Sigmoid colon (tissue), 6 donors: ENCODE measurements at regions not wholly inside any gene's neighbourhood (a gene's known extent, or its start where the extent isn't known, plus 50 kb on each side); places are given as distances from the start of the nearest gene placed in this dataset.

Experiments
- DNase-seq: peaks from one replicate; pipeline ENCODE4 v3.0.0-alpha.2; 2019
- H3K27ac ChIP-seq, 4 donors: fragments of 200-600 bp; sonication (generic); one replicate each; pipeline ENCODE4 v1.5.1; 2016 to 2019; ENCODE audit warnings: mild to moderate bottlenecking in 1 of 4
- H3K27me3 ChIP-seq, 3 donors: fragments of 200-600 bp; sonication (generic); one replicate each; pipeline ENCODE4 v1.5.1; 2019; ENCODE audit warnings: mild to moderate bottlenecking in 1 of 3
- H3K36me3 ChIP-seq, 4 donors: fragments of 200-600 bp; sonication (generic); one replicate each; pipeline ENCODE4 v1.5.1; 2016 to 2019
- H3K4me1 ChIP-seq, 4 donors: fragments of 200-600 bp; sonication (generic); one replicate each; pipeline ENCODE4 v1.5.1; 2017 to 2019
- H3K4me3 ChIP-seq, 4 donors: fragments of 200-600 bp; sonication (generic); one replicate each; pipeline ENCODE4 v1.5.1; 2017 to 2019; ENCODE audit warnings: mild to moderate bottlenecking in 2 of 4, moderate library complexity in 1 of 4
- H3K9me3 ChIP-seq, 4 donors: fragments of 200-600 bp in 3 of 4; sonication (generic) in 3 of 4; one replicate each; pipeline versions ENCODE4 v1.5.1 to v1.6.1; 2013 to 2019
- EP300 ChIP-seq, 4 donors: sonication (generic); formaldehyde crosslinking; IDR thresholded peaks; one replicate each; pipeline ENCODE4 v1.6.1; 2017; ENCODE audit warnings: antibody characterized with exemption in 4 of 4
- POLR2A ChIP-seq, 2 donors: fragments of 450-650 bp; IDR thresholded peaks; one replicate each; pipeline ENCODE4 v1.6.1; 2016; ENCODE audit warnings: antibody characterized with exemption in 2 of 2, mild to moderate bottlenecking in 2 of 2, moderate library complexity in 2 of 2
- POLR2AphosphoS5 ChIP-seq, 4 donors: sonication (generic); formaldehyde crosslinking; IDR thresholded peaks; one replicate each; pipeline ENCODE4 v1.6.1; 2017; ENCODE audit warnings: antibody characterized with exemption in 4 of 4
- WGBS, 2 donors: extraction: QIAGEN DNeasy Blood & Tissue Kit; methylation state at CpG; one replicate each; pipeline ENCODE4 v1.1.7; 2013; 5-methylcytosine and 5-hydroxymethylcytosine counted together
- intact Hi-C: fragments of 100-400 bp; cut with DNase I; formaldehyde crosslinking; loops from one replicate; pipeline ENCODE4 v1.15.1; 2023
- TF ChIP-seq, protein P1 (sequence below), 4 experiments: fragments of 450-650 bp in 3 of 4; fragments of 200-600 bp in 1 of 4; IDR thresholded peaks; one replicate each; pipeline ENCODE4 v1.5.1; 2016 to 2019; ENCODE audit warnings: antibody characterized with exemption in 4 of 4, mild to moderate bottlenecking in 3 of 4, moderate library complexity in 2 of 4
- donor health status: healthy with polysubstance abuse.
- donor health status: healthy.

DNA sequence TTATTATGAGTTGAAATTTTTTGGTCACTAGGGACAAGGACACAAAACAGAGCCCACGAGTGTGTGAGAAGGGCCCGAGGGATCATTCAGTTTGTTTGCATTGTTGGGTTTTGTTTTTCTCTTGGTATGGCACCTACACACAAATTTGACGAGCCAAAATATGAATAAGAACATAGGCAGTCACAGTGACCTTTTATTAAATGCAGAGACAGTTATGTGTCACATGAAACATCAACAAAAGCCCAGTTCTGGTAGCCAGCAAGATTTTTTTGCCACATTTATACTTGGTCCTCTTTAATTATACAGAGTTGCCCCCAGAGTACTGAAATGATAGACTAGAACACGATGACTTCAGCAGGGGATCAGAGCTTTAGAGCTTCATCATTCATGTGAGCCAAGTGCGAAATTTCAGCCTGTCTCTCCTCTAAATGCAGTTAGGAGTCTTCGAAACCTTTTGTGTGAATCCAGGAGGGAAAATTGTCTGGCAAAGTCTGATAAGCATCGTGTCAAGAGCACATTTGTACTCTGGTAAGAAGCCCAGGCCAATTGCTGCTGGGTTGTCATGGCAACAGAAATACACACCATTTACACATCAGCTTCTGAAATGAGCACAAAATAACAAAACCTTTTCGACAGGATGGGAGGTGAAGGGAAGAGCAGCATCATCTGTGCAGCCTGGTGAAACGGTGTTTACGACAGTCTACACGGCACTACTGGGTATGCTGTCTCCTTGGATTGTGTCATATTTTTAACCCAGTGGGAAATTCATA, 79.2 kb upstream of the RIPOR2 start:
- H3K27ac ChIP-seq = peak overlapping the region; percentile 41 to 64 (median 57)

DNA sequence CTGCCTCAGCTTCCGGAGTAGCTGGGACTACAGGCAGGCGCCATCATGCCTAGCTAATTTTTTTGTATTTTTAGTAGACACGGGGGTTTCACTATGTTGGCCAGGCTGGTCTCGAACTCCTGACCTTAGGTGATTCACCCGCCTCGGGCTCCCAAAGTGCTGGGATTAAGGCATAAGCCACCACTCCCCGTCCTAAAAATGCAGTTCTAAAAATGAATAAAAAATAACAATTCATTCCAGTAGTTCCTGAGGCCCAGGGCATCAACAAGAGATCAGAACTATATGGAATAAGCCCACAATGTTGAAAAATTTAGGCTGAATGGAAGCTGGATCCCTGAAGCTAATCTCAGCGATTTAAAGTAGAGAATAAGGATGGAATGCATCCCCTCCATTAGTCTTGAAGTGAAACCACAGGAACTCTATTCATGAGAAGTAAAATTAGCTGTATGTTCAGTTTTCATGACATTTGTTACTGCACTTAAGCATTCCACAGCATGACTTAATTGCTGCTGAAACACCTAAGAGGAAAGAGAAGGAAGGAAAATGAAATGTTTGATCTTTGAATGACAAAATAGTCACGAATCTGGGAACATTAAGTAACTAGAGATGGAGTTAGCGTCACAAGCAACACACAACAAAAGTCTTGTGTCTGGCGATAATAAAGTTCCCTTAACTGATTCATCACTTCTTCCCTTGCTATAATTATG, 80.4 kb upstream of the RIPOR2 start:
- no peaks in the 10 kb centered on the region for H3K9me3 ChIP-seq
- H3K27me3 ChIP-seq = no peaks in the 10 kb centered on the region
- WGBS, 2 donors = 82 to 84% methylated on average over 11 of the region's 11 CpGs
- no peak overlapping the region for H3K4me3 ChIP-seq
- no peak for DNase-seq
- intact Hi-C loops = no loop called here
- no peaks in the 10 kb centered on the region for H3K36me3 ChIP-seq
- no peak for TF ChIP-seq POLR2AphosphoS5 (IDR thresholded peaks at IDR 0.05)
- no peak for TF ChIP-seq EP300 (IDR thresholded peaks at IDR 0.05)
- no peak for TF ChIP-seq POLR2A (IDR thresholded peaks at IDR 0.05)
- peaks cover 0 to 24% (median 17%) of the 10 kb centered on the region in 4 donors for H3K4me1 ChIP-seq
- H3K27ac ChIP-seq = peak overlapping the region in 1 of 4 donors; percentile 15

More for the DNA sequence above, 79.2 kb upstream of the RIPOR2 start:
- TF ChIP-seq, protein P1, sequence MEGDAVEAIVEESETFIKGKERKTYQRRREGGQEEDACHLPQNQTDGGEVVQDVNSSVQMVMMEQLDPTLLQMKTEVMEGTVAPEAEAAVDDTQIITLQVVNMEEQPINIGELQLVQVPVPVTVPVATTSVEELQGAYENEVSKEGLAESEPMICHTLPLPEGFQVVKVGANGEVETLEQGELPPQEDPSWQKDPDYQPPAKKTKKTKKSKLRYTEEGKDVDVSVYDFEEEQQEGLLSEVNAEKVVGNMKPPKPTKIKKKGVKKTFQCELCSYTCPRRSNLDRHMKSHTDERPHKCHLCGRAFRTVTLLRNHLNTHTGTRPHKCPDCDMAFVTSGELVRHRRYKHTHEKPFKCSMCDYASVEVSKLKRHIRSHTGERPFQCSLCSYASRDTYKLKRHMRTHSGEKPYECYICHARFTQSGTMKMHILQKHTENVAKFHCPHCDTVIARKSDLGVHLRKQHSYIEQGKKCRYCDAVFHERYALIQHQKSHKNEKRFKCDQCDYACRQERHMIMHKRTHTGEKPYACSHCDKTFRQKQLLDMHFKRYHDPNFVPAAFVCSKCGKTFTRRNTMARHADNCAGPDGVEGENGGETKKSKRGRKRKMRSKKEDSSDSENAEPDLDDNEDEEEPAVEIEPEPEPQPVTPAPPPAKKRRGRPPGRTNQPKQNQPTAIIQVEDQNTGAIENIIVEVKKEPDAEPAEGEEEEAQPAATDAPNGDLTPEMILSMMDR (IDR thresholded peaks at IDR 0.05) = no peak
- TF ChIP-seq POLR2AphosphoS5 (IDR thresholded peaks at IDR 0.05) = peak in 3 of 4 donors; percentile 14 to 31 (median 29)
- peak in 1 of 4 donors; percentile 56 for TF ChIP-seq EP300 (IDR thresholded peaks at IDR 0.05)
- TF ChIP-seq POLR2A (IDR thresholded peaks at IDR 0.05) = no peak
- peak; percentile 78 for DNase-seq
- H3K4me3 ChIP-seq = no peak overlapping the region
- H3K9me3 ChIP-seq = no peaks in the 10 kb centered on the region
- intact Hi-C loops = no loop called here
- peaks cover 0 to 28% (median 17%) of the 10 kb centered on the region in 4 donors for H3K4me1 ChIP-seq
- H3K36me3 ChIP-seq = no peaks in the 10 kb centered on the region
- no peaks in the 10 kb centered on the region for H3K27me3 ChIP-seq
- 57 to 62% methylated on average over 11 of the region's 11 CpGs for WGBS, 2 donors

DNA sequence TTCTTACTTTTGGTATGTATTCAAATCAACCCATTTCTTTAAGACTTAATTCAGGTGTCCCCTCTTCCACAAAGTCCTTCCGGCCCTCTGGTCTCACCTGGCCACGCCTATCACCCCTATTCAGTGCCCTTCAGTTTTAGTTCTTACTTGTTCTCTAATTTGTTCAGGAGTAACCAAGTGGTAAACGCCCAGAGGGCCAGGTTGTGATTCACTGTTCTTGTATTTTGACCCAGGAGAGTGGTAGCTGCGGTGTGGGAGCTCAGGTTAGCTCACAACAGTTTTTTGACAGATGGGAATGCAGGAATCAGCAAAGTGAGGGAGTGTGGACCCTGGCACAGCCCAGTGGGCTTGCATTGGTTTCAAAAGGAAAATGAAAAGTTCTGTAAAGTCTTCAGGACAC, 81.7 kb upstream of the RIPOR2 start:
- Histone ChIP-seq H3K36me3 (no peaks in the 10 kb centered on the region), H3K4me3 (no peak overlapping the region), H3K9me3 (no peaks in the 10 kb centered on the region), H3K27ac (no peak overlapping the region), H3K27me3 (no peaks in the 10 kb centered on the region), H3K4me1 (peaks cover 0 to 23% (median 17%) of the 10 kb centered on the region in 4 donors)
- TF ChIP-seq EP300 (IDR thresholded peaks at IDR 0.05) = no peak
- no peak for TF ChIP-seq POLR2AphosphoS5 (IDR thresholded peaks at IDR 0.05)
- WGBS, 2 donors = 67 to 77% methylated on average over 4 of the region's 4 CpGs
- DNase-seq = no peak
- intact Hi-C loops = no loop called here

DNA sequence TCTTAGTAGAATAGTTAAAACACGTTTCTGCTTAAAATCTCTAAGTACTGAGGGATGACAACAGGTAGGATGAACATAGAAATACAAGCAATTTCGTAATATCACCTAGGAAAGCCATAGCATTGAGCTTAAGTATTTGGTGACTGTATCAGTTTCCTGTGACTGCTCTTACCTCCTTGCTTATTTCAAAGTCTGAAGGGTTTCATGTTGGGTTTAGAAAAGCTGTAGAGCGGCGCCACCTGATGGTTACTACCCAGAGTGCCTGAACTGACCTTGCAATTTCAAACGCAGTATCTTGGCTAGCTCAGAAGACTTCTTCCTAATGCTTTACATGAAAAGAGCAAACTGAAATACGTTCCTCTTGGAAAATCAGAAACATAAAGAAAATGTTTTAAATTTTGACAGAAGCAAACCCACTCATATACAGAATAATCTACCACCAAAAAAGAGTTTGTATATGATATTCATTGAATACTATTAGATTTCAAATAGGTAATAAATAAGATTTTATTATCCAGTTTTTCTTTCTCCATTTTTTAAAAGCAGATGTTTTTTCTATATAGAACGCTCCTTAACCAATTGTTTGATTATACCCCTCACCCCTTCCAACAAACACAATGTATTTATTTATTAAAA, 82.3 kb upstream of the RIPOR2 start:
- Histone ChIP-seq H3K27ac (no peak overlapping the region), H3K4me1 (peaks cover 0 to 18% (median 14%) of the 10 kb centered on the region in 4 donors), H3K9me3 (no peaks in the 10 kb centered on the region), H3K4me3 (no peak overlapping the region), H3K27me3 (no peaks in the 10 kb centered on the region), H3K36me3 (no peaks in the 10 kb centered on the region)
- intact Hi-C loops = no loop called here
- TF ChIP-seq POLR2A (IDR thresholded peaks at IDR 0.05) = no peak
- TF ChIP-seq POLR2AphosphoS5 (IDR thresholded peaks at IDR 0.05) = no peak
- TF ChIP-seq EP300 (IDR thresholded peaks at IDR 0.05) = no peak
- TF ChIP-seq, protein P1 (IDR thresholded peaks at IDR 0.05) = peak in 2 of 4 experiments; percentile 27 to 29
- DNase-seq = no peak
- WGBS, 2 donors = 40 to 60% methylated on average over 7 of the region's 7 CpGs

DNA sequence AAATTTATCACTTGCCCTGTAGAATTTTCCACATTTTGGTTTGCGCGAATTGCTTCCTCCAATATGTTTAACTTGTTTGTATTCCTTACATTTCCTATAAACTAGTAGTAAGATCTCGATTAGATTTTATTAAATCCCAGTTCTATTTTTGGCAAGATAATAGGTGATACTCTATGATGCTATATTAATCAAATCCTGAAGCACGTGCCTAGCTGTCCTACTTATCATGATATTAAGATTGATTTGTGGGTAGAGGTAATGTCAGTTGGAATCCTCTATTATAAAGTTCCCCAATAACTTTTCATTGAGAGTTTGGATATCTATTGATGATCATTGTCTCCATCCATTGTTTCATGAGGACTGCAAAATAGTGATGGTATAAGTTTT, 82.8 kb upstream of the RIPOR2 start:
- WGBS, 2 donors = 83 to 91% methylated on average over 4 of the region's 4 CpGs

More for the DNA sequence above, 82.8 kb upstream of the RIPOR2 start:
- Histone ChIP-seq H3K36me3 (no peaks in the 10 kb centered on the region), H3K4me3 (no peak overlapping the region), H3K27ac (no peak overlapping the region), H3K27me3 (no peaks in the 10 kb centered on the region), H3K9me3 (no peaks in the 10 kb centered on the region), H3K4me1 (peaks cover 0 to 16% (median 12%) of the 10 kb centered on the region in 4 donors)
- intact Hi-C loops = no loop called here
- TF ChIP-seq EP300 (IDR thresholded peaks at IDR 0.05) (no peak), POLR2AphosphoS5 (IDR thresholded peaks at IDR 0.05) (no peak), POLR2A (IDR thresholded peaks at IDR 0.05) (no peak)
- TF ChIP-seq, protein P1 (IDR thresholded peaks at IDR 0.05) = no peak
- no peak for DNase-seq
